Inflammatory macrophage treated with lipopolysaccharide for 4 hours (primary cell): ENCODE measurements at regions not wholly inside any gene's neighbourhood (a gene's known extent, or its start where the extent isn't known, plus 50 kb on each side); places are given as distances from the start of the nearest gene placed in this dataset.

Experiments used
- DNase-seq: peaks from one replicate; pipeline ENCODE4 v3.0.0-alpha.2; 2020

DNA sequence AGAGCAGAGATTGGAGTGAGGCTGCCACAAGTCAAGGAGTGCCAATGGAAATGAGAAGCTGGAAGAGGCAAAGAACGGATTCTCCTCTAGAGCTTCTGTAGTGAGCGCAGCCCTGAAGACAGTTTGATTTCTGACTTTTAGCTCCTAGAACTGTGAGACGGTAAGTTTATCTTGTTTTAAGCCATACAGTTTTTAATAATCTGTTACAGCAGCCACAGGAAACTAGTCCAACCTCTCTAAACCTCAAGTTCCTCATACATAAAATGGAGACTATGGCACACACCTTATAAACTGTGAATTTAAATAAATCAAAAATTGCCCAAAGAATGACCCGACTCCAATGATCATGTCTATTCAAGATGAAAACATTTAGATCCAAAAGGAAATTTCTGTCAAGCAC lies 596.5 kb downstream of the BCL11A start:
- DNase-seq, result no peak

DNA sequence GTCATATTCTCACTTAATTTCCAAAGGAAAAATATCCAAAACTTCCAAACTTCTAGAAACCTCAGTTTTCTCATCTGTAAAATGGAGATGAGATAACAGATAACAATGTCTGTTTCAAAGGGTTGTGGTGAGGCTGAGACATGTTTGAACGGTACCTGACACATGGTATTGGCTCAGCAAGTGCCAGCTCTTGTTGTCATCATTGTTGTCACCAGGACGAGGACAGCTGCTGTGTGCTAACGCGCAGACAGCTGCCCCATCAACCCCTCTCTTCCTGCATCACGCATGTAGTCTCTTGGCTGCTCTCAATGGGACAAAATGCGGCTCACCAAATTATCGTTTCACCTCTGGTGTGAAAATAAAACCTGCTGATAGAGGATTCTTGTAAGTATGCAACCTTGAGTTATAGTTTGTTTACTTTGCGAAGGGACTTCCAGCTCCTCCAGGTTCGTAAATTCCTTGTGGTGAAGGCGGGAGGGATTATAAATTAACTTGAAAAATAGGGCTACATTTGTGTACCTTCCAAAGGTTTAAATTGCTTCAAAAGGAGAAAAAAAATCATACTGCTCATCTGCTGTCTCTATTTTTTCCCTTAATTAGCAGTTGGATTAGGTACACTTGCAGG lies 605.4 kb downstream of the BCL11A start:
- no peak for DNase-seq

DNA sequence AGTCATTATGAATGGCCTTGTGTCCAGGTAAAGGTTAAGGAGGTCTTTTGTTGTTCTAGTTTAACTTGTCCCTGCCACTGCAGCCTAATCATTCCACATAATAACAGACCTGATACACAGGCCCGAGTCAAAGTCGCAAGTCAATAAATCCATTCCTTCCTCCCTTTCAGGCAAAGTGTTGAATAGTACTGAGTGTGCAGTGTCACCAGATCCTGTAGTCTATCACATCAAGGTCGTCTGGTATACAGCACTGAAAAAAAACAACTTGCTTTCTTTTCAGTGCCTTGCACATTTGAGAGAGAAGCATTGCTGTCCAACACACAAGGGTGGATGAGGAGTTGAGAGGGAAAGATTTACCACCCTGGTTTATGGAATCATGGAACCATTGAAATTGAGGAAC lies 606.2 kb downstream of the BCL11A start:
- no peak for DNase-seq

DNA sequence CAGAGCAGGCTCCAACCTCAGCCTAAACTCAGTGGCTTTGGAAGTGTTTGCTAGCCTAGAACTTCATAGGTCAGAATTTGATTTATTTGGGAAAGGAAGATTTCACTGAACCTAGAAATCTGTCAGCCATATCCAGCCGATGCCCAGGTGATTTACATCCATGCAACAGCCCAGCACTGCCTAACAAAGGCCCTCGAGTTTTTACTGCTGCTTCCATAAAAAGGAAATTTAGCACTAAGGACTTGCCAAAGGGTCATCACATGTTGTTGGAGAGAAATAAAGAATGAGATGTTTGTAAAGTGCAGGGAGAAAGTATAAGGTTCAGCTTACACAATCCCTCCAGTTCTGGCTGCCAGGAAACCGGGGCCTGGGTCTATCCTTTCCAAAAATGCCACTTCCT lies 614.2 kb downstream of the BCL11A start:
- DNase-seq, result no peak

DNA sequence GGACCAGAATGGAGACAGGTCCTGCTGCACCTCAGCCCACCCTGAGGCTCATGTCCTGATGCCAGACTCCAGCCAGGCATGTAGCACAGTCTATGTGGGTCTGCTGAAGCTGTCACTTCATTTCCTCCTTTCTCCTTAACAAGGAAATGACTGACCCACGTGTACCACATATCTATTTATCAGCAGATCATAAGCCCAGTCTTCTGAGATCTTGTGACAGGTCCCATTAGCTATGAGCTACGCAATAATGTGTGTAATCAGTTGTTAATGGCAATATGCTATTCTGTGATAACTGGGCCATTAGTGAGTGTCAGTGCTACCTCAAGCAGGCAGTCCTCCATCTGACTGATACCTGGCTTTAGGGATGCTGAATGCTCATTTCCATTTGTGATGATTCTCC lies 615.3 kb downstream of the BCL11A start:
- DNase-seq, result no peak

DNA sequence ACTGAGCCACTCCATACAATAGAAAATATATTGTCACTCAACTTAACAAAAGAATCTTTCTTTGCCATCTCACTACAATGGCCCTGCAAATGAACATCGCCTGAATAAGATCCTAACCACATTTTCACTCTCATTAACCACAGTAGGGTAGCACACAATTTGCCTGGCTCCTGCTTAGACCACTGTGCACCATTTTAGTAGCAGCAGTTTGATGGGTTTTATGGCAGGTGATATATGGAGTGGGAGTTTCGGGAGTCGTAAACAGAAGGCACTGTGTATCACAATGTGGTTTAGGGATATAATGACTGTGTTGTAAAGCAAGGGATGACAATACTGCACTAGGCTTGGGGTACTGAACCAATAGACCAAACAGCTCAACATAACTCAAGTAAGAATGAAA lies 617.4 kb downstream of the BCL11A start:
- no peak for DNase-seq

DNA sequence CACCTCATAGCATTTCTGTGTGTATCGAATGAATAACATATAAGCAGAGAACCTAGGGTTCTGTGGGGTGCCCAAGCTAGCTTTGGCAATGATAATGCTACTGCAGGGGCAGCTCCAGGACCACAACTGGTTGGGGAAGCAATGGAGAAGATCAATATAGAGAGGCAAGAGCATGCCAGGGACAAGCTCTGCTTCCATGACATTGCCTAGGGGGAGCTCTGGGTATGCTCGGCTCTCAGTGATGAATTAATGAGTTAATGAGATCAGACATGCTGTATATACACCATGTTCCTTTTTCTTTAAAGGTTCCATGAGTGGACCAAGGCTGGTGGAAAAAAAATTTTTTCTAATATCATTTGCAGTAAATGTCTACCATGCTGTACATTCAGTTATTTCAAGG lies 618.4 kb downstream of the BCL11A start:
- no peak for DNase-seq

DNA sequence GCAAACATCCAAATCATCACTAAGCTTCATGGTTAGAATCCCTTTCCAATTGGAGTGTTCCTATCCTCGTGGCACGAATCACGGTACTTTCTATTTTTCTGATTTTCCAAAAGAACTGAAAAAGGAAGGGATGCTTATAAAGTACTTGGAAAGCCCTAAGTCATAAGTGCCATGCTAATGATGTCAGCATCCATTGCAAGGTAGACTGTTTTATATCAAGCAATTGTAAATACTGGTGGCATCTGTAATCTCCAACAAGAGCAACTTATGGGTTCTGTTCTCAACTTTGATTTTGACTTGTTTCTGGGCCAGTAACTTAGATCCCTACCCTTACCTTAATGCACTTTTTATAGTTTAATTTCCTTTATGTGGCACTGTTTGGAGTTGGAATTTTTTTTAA lies 619.5 kb downstream of the BCL11A start:
- no peak for DNase-seq

DNA sequence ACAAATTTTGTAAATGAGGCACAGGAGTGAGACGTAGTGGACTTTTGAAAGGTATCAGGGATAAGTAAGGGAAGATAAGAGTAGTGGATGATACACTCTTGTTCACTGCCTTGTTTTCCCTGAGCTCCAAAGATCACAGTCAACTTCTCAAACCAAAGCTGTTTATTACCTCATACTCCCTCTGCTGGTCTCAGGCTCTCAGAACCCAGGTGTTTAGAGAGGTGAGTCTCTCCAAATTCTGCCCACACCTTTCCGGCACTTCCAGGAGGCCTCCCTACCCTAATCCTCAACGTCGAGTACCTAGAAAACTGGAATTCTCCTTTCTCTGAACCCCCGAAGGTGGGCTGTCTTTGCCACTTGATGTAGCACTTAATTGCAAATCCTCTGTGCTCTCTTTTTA lies 621.1 kb downstream of the BCL11A start:
- DNase-seq, result no peak

DNA sequence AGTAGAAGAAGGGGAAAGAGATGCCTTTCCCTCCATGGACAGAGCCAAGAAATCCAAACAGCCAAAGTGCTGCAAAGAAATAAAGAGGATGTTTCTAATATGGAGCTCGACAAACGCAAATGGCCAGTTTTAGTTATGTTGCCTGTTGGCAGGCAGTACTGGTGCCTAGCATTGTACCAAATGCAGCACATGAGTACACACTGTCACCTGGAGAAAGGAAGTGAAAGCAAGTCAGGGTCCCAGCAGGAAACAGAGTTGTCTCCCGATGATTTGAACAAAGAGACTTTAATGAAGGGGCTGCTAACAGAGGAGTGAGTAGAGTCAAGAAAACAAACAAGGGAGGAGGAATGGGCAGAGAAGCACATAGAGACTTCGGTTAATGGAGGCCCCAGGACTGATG lies 623.0 kb downstream of the BCL11A start:
- DNase-seq, result no peak

DNA sequence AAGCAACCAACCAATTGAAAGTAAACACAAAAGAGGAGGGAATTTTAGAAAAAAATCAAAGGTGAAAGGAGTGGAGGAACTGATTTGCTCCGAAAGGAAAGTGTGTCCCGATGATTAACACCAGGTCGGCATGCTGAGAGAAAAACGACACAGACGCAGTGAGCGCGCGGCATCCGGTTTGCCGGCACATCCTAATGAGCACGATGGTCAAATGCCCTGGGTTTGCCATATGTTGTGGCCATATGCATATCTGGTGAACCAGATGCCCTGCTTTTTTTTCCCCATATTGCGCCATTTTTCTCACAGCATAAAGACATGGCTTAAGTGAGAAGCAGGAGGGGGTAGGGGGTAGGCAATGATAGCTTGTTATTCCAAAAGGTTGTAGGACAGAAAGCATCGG lies 626.7 kb downstream of the BCL11A start:
- DNase-seq, result no peak

DNA sequence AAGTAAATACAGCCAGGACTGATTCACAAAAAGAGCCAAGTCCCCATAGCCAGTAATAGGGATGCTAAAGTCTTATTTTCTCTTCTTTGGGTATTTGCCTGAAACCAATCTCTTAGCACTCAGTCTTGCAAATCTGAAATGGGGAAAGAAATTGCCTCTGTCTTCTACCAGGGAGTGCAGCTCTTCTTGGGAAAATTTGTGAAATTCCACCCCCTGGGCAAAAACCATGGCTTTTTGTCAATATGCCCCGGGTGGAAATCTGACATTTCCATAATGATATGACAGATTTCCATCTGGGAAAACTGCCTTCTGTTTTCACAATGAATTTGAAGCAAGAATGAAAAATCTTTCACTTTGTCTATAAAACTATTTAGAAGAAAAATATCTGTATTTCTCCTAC lies 628.1 kb downstream of the BCL11A start:
- DNase-seq, result no peak

DNA sequence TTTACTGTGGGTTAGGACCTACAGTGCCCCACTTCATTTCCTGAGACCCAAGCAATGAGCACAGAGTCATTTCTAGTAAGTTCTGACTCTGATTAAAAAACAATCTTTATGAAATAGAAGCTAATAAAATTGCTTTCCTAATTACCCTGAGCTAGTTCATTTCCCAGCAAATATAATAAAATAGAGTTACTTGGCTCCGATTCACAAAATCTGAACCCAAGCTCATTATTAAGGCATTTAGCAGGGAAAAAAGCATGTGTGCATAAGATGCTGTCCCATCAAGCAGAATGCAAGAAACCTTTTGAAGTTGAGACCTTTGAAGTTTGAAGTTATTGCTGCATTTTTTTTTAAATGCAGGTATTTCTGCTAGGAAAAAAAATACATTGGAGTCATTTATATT lies 629.1 kb downstream of the BCL11A start:
- DNase-seq, result no peak

DNA sequence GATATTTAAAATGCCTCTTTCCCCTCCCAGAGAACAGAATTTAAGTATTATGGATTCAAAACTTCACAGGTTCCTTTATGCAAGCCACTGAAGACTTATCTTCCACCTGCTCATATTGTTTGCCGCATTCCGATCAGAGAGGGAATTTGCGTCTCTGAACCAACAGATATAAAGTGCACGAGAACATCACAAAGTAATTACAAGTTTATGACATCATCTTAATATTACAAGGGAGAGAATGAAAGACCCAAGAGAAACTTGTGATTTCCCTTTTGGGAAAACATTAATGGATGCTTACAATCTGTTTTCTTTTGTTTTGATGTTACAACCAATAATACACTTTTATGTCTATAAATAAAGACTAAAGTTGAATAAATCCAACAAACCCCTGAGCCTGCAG lies 631.0 kb downstream of the BCL11A start:
- no peak for DNase-seq

DNA sequence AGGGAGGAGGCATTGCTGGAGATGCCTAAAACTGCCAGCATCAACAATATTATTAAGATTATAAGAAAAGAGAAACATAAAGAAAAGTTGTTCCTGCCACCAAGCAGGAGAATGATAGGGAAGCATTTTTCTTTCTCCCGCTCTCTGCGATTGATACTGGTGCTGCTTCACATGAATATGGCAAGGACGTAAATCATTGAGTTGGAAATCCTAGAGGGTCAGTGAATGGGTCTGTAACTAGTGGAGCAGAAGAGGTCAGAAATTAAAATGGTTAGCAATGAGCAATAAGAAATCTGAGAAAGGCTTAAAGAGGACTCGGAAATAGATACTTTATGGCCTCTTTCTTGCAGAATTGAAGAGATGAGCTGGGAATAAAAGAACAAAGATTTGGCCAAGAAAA lies 631.7 kb downstream of the BCL11A start:
- no peak for DNase-seq

DNA sequence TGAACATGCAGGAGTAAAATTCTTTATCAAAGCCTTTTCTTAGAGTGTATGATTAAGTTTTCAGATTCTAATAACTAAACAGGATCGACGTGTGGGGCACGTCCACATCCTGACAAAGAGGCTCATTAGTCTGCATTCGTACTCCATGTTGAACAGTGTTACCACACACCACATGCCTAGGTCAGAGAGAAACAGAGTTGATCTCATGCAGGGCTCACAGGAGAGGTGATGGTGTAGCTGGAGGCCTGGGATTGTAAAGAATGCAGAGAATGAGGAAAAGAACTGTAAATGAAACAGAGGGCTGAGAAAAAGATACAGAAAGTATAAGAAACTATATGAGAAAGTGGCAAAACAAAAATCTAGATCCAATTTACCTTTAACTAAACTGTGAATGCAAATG lies 632.5 kb downstream of the BCL11A start:
- no peak for DNase-seq

DNA sequence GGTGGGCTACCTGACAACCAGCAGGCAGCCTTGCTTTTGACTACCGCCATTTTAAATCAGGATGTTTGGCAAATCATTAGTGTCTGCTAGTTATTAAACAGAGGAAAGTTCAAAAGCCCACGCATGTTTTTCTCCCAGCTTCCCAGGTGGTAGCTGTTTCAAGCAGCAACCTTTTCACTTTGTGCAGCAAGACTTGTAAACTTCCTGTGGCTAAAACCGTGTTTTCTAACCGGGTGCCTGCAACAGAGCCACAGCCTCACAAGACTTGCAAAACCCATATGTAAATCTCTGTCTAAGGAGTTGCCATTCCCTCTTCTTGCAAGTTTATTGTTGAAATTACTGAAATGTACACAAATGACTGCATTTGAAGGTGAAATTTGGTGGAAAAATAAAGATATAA lies 633.1 kb downstream of the BCL11A start:
- no peak for DNase-seq

DNA sequence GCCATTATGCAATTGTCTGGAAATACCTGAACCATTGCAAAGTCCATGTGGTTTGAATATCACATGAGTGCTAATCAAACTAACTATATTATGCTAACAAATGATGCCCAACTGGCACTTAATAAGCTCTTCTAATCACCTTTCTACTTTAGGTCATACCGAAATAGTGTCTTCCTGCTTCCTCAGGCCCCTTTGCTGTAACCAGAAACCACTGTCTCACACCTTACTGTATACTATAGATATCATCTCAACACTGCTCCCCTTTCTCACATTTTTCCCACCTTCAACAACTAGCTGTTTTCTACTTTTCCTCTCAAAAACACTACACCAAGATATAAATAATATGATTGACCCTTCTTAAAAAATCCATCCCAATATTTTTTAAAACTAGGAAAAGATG lies 633.9 kb downstream of the BCL11A start:
- DNase-seq, result no peak

DNA sequence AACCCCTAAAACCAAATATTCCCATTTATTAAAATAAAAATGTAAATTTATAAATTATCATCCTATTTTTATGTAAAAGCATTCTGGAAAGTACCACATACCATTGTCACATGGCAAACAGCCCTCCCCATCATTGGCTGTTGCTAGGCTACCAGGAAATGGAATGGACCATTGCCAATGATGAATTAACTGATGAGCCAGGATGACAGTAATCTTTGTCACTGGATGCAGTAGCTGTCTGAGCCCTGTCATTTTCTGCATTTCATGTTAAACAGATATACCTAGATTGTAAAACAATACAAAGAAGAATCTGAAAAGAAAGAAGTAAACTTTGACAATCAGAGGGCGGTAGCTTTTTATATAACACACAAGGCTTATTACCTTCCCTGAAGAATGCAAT lies 641.4 kb downstream of the BCL11A start:
- no peak for DNase-seq

DNA sequence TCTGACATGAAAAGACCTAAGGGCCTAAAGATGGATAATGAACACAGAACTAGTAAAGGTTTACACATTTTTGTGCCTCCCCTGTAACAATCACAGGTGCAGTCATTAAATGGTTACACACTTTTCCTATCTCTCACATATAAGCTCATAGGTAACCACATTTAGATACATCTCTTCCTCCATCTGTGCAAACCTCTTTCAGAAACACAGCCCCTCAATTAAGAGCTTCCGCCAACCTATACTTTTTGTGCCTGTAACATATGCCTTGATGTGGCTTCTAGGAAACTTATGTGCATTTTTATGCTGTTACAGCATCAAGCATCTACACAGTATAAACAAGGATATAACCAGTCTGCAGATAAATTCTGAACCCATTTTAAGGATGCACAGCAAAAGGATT lies 643.3 kb downstream of the BCL11A start:
- DNase-seq, result no peak

DNA sequence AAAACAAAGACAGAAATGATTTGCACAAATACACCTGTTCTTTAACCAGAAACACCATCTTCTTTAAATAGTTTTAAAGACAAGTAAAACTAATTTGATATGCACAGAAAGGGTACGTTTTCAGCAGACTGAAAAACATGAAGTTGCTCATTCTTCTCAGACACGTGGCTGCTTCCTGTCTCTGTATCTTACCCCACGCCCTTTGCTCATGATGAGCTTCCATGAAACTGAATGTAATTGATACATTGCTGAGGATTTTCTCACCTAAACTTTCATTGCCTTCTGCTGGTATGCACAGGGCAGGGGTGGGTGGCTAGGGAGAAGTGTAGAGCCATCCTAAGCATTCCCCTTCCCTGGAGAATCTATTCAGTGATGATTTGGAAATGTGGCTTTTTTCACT lies 644.3 kb downstream of the BCL11A start:
- DNase-seq, result peak; percentile 29

DNA sequence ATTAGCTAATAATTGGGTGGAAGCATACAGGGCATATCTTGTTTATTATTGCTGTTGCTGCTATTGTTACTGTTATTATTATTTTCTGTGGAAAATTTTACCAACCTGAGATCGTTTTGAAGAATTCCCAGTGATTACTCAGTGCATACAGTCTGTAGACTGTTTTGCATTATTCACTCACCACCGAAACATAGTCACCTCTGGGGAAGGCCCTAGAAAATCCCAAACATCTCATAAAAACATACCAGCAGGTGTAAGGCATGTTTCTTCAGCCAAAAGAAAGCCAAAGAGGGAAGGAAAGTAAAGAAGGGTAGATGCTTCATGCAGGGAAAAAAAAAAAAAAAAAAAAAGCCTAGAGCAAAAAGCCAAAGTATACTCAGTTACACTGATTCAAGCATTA lies 647.7 kb downstream of the BCL11A start:
- DNase-seq, result no peak

DNA sequence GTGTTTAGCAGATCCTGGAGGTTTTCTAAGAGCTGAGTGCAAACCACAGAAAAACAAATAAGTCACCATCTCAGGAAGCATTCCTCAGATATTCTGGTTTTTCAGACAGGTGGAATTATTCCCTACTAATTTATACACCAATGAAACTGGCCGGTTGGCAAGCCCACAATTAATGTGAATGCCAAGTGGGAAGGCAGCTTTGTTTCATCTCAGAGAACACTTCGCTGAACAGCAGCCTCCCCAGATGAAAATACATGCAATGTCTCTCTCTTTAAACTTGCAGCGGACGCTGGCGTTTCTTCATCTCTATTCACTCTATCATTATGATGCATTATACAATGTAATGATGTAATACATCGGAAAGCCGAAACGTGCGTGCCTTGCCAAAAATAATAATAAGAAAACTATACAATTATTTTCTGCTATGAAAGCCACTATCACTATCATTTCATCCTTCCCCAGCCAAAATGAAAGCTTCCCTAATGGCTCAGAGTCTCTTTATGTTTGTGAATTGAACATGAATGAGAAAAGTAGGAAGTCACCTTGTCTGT lies 649.4 kb downstream of the BCL11A start:
- DNase-seq, result no peak

DNA sequence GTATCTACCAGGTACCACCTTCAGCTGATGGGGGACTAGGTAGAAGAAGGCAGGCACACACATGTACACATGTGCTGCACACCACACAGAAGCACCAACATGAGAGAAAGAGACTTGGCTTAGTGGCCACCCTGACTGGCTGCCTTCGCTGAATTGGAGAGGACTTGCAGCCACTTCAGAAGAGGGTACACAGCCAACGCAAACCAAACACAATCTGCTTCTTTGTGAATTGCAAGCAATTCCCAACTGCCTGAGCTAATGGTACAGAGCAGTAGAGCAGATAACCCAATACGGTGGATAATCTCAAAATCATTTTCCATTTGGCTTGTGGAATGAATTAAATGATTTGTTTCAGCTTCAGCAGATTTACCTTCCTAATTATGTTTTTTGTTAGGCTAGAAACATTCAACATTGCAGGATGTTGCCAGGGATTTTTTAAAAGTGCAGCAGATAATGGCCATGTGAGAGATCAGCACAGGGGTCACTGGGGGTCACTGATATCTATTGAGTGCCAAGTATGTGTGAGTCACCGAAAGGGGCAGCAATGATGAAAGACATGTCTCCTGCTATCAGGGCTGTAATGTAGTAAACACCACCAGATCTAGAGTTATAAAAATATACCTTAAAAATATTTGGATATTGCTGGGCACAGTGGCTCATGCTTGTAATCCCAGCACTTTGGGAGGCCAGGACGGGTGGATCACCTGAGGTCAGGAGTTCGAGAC lies 652.6 kb downstream of the BCL11A start:
- no peak for DNase-seq

DNA sequence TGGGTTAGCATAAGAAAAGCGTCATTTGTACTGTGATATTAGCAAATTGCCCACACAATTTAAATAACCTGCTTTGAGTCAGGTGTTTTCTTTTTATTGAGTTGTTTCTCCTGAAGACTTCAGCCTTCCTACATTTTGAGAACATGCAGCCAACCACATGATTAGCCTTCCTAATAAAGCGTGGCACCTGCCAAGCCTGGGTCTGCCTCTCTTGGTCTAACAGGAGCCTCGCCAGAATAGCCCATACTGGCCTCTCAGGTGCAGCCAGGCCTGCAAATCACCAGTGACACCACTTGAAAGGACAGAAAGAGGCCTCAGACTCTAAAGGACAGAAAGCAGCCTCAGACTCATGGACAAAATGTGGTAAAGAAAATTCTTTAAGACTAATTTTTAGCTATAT lies 653.8 kb downstream of the BCL11A start:
- no peak for DNase-seq
